HUDEP-2 (cell line): ENCODE measurements at regions not wholly inside any gene's neighbourhood (a gene's known extent, or its start where the extent isn't known, plus 50 kb on each side); places are given as distances from the start of the nearest gene placed in this dataset.

ENCODE experiments used
- DNase-seq, 76 experiments: peaks; one replicate each; lab custom pipeline; 2025; ENCODE audit not compliant: unreplicated experiment in 76 of 76; lab: John Stamatoyannopoulos, UW

DNA sequence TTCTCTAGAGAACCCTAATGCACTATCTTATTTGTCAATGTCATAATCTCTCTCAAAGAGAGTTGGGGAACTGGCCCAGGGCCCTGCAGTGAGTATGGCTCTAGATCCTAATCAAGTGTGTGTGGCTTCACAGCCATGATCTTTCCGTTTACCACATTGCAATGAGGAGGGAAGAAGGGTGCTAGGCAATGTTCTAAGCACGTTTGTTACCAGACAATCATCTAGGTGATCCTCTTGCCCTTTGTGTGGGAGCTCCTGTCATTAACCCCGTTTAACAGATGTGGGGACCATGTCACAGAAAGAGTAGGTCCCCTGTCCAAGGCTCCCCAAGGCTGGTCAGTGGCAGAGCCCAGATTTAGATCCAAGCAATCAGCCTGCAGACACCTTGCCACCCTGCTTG, 128.2 kb upstream of the IRX4 start:
- DNase-seq: peak in 12 of 76 experiments; percentile 1 to 31 (median 12)

GRCh38 chr5:2009986-2010914, 127.5 kb upstream of the IRX4 start:
- DNase-seq: peak in 1 of 76 experiments; percentile 9

- DNase-seq: no peak
Observed at GRCh38 chr5:2008851-2009629, 126.3 kb upstream of the IRX4 start.

GRCh38 chr5:2007878-2008501, 125.3 kb upstream of the IRX4 start:
- DNase-seq: no peak

DNA sequence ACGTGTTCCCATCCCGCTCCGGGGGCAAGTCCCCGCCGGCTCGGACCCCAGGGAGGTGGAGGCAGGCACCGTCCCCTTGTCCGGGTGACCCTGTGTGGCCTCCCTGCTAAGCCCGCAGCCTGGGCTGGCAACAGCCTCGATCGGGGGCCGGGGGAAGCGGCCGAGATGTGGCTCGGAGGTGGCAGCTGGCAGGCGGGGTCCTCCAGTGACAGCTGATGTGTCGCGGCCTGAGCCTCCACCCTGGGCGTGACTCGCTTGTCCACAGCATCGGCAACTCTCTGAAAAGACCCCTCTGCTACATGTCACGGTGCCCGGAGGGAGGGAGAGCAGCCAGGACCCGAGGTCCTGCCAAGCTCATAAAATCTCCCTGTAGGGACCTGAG, 124.8 kb upstream of the IRX4 start:
- no peak for DNase-seq

- no peak for DNase-seq
Observed at GRCh38 chr5:2006971-2007291, 124.2 kb upstream of the IRX4 start.

GRCh38 chr5:2006193-2006970, 123.7 kb upstream of the IRX4 start:
- DNase-seq: no peak

DNA sequence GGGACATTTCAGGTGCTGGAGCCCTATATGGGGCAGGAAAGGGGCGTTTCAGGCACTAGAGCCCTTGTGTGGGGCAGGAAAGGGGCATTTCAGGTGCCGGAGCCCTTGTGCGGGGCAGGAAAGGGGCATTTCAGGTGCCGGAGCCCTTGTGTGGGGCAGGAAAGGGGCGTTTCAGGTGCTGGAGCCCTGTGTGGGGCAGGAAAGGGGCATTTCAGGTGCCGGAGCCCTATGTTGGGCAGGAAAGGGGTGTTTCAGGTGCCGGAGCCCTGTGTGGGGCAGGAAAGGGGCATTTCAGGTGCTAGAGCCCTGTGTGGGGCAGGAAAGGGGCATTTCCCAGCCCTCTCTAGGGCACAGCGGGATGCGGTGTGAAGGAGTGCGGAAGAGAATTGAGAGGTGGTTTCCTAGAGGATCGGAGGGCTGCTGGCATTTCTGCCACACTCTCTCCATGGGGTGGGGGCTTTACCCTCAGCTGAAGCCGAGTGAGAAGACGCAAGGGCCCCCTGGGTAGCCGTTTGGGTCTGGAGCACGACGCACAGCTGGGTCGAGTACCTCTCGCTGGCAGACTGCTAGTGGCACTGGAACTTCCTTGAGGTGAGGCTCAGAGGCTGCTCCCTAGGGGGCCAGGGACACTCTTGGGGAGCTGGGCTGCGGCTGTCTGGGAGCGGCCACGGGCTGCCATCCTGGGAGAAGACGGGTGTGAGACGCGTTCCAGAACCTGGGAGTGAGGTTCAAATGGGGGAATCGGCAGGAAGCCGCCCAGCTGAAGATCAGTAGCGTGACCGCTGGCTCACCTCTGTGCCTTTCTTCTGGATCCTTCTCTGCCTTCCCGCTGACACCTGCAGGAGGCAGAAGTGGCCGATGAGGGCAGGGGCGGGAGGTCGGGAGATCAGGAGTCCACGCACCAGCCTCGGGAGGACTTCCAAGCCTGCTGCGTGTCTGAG, 122.6 kb upstream of the IRX4 start:
- no peak for DNase-seq

GRCh38 chr5:2003690-2004365, 121.1 kb upstream of the IRX4 start:
- DNase-seq: no peak

DNA sequence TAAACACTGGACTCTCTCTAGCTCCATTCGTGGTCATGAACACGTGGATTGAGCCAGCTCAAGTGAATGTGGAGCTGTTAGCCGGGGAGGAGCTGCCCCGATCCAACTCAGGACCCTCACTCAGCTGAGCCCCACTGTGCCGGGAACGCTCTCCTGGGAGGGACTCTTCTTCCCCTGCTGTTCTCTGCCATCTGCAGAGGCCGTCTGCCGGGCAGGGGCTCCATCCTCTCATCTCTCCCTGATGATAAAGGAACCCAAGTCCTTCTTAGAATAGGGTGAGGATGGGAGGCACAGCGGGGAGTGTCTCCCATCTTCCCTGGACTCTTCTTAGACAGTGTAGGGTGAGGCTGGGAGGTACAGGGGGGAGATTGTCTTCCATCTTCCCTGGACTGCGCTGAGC, 120.5 kb upstream of the IRX4 start:
- no peak for DNase-seq

- DNase-seq: no peak
Observed at GRCh38 chr5:2001300-2001699, 118.6 kb upstream of the IRX4 start.

DNA sequence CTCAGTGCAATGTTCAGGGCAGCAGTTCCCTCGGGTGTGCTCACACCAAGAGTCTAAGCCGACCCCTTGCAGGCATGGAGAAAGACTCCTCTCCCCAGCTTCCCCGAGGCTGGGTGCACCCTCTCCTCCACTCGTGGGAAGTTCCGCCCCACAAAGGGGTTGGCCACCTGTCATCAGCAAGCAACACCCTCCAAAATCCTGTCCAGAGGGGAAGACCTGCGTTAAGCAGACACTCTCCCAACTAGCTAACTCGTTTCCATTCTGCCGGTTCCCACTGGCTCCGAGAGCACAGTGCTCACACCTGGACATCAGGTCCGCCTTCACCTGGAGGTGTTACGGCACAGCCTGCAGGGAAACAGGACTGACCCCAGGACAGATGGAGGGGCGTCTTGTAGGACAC, 117.9 kb upstream of the IRX4 start:
- DNase-seq: no peak

GRCh38 chr5:1999794-2000193, 117.1 kb upstream of the IRX4 start:
- no peak for DNase-seq

GRCh38 chr5:1998716-1999317, 116.1 kb upstream of the IRX4 start:
- no peak for DNase-seq

- DNase-seq: no peak
Observed at GRCh38 chr5:1998348-1998669, 115.6 kb upstream of the IRX4 start.

DNA sequence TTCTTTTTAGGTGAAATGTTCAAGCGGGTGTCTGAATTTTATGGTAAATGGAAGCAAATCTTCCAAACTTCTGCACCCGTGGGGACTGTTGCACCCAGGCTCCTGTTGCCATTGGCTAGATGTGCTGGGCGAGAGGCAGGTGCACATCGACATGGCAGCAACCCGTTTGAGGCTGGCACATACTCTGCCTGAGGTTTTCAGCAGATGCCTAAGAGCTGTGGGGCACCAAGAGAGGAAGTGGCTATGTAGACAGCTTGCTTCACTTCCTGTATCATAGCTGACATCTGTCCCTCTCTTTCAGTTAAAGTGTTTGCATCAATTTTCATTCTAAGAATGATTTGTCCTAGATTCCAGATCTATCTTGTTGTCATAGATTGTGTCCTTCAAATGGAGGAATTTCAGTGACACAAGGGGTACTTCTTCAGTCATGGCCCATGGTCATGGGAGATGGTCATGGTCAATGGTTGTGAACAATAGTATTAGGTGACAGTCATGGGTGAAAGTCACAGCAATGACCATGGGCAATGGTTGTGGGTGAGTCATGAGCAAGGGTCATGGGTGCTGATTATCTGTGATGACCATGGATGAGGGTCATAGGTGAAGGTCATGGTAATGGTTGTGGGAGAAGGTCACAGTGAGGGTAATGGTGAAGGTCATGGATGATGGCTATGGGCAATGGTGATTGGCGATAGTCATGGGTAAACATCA, 115.1 kb upstream of the IRX4 start:
- no peak for DNase-seq

- DNase-seq: no peak
Observed at GRCh38 chr5:1995491-1995890, 112.8 kb upstream of the IRX4 start.

DNA sequence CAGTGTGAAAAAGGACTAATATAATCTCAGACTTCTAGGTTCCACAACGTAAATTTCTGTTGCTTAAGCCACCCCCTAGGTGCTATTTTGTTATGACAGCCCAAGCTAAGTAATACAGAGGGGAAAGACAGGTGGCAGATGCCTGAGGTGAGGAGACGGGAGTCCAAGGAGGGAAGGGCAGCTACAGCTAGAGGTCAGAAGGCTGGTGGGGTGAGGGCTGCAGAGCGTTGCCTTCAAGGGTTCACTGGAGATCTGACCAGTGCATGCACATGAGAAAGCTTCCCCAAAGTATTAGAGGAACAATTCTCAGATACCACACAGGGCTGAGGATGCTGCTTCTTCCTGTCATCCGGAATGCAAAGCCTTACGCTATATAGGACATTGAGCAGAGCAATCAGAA, 104.7 kb upstream of the IRX4 start:
- DNase-seq: no peak
